Adrenal gland (tissue), 9 donors: ENCODE measurements at regions not wholly inside any gene's neighbourhood (a gene's known extent, or its start where the extent isn't known, plus 50 kb on each side); places are given as distances from the start of the nearest gene placed in this dataset.

Source experiments
- DNase-seq, 7 donors: peaks; one replicate each; pipeline ENCODE4 v3.0.0-alpha.2; 2019 to 2020
- H3K27ac ChIP-seq, 5 donors: fragments of 200-600 bp; sonication (generic) in 4 of 5; 1 replicate in 3 of 5; 2 replicates in 2 of 5; pipeline versions ENCODE4 v1.5.1 to v1.8.0; 2016 to 2020; ENCODE audit warnings: mild to moderate bottlenecking in 1 of 5
- H3K27me3 ChIP-seq: fragments of 200-600 bp; 2 replicates; pipeline ENCODE4 v1.8.0; 2021
- H3K36me3 ChIP-seq, 2 donors: fragments of 200-600 bp; replicated peaks in 1 of 2; 1 replicate in 1 of 2; 2 replicates in 1 of 2; pipeline versions ENCODE4 v1.5.1 to v1.8.0; 2018 to 2022
- H3K4me1 ChIP-seq, 2 donors: fragments of 200-600 bp; replicated peaks in 1 of 2; 1 replicate in 1 of 2; 2 replicates in 1 of 2; pipeline versions ENCODE4 v1.5.1 to v1.8.0; 2018 to 2021
- H3K4me3 ChIP-seq, 4 donors: fragments of 200-600 bp; sonication (generic) in 3 of 4; one replicate each; pipeline ENCODE4 v1.5.1; 2016 to 2018
- H3K9me3 ChIP-seq, 3 donors: fragments of 200-600 bp; sonication (generic) in 1 of 3; replicated peaks in 1 of 3; 1 replicate in 2 of 3; 2 replicates in 1 of 3; pipeline versions ENCODE4 v1.5.1 to v1.8.0; 2016 to 2021
- CTCF ChIP-seq, 6 experiments: fragments of 450-650 bp in 4 of 6; fragments of 200-600 bp in 2 of 6; sonication (generic) in 1 of 6; IDR thresholded peaks; 1 replicate in 5 of 6; 2 replicates in 1 of 6; pipeline versions ENCODE4 v1.5.1 to v1.8.0; 2016 to 2021; ENCODE audit warnings: antibody characterized with exemption in 6 of 6, mild to moderate bottlenecking in 2 of 6, moderate library complexity in 1 of 6
- POLR2A ChIP-seq, 2 donors: fragments of 450-650 bp; IDR thresholded peaks; one replicate each; pipeline ENCODE4 v1.6.1; 2017; ENCODE audit warnings: antibody characterized with exemption in 2 of 2, mild to moderate bottlenecking in 2 of 2, moderate library complexity in 1 of 2
- WGBS, 4 donors: extraction: QIAGEN DNeasy Blood & Tissue Kit in 2 of 4; methylation state at CpG; one replicate each; pipeline versions ENCODE4 v1.1.5 to v1.1.7; 2013 to 2017; 5-methylcytosine and 5-hydroxymethylcytosine counted together
- intact Hi-C, 2 donors: fragments of 100-400 bp; cut with DNase I; formaldehyde crosslinking; loops; one replicate each; pipeline versions ENCODE4 v1.14.1 to v1.15.0; 2022 to 2023
- donor health status: healthy with polysubstance abuse.
- donor health status: Bipolar disorder and iron deficiency.
- donor health status: DM: yes; HTN: yes; CAD: no.
- donor health status: DM: no; HTN: no; CAD: no.
- donor health status: DM: no; HTN: no; CAD: no.

- intact Hi-C loops: no loop called here
- no peaks in the 10 kb centered on the region for H3K4me1 ChIP-seq
- H3K36me3 ChIP-seq: no peaks in the 10 kb centered on the region
- TF ChIP-seq POLR2A (IDR thresholded peaks at IDR 0.05): no peak
- no peak for TF ChIP-seq CTCF (IDR thresholded peaks at IDR 0.05)
- no peak overlapping the region for H3K27ac ChIP-seq
- H3K4me3 ChIP-seq: no peak overlapping the region
- no peak for DNase-seq
- no peaks in the 10 kb centered on the region for H3K9me3 ChIP-seq
- 62 to 76% (median 71%) methylated on average over 8 of the region's 8 CpGs for WGBS, 4 donors
- peaks cover 4% of the 10 kb centered on the region for H3K27me3 ChIP-seq
These were observed 59.9 kb upstream of the RASGRP1 start for GRCh38 chr15:38624244-38625205.

GRCh38 chr15:38625886-38626285 is 61.3 kb upstream of the RASGRP1 start:
- intact Hi-C loops: no loop called here
- Histone ChIP-seq H3K27me3 (peaks cover 4% of the 10 kb centered on the region), H3K4me3 (no peak overlapping the region), H3K9me3 (no peaks in the 10 kb centered on the region), H3K4me1 (no peaks in the 10 kb centered on the region), H3K27ac (no peak overlapping the region), H3K36me3 (no peaks in the 10 kb centered on the region)
- no peak for DNase-seq
- WGBS, 4 donors: 43 to 62% (median 55%) methylated on average over 2 of the region's 2 CpGs
- TF ChIP-seq CTCF (IDR thresholded peaks at IDR 0.05) (no peak), POLR2A (IDR thresholded peaks at IDR 0.05) (no peak)

- TF ChIP-seq CTCF (IDR thresholded peaks at IDR 0.05) (no peak), POLR2A (IDR thresholded peaks at IDR 0.05) (no peak)
- intact Hi-C loops: no loop called here
- WGBS, 4 donors: 36 to 62% (median 53%) methylated on average over 4 of the region's 4 CpGs
These were observed 61.9 kb upstream of the RASGRP1 start for GRCh38 chr15:38626443-38627050.

GRCh38 chr15:38627689-38628277 is 63.2 kb upstream of the RASGRP1 start:
- intact Hi-C loops: no loop called here
- no peak overlapping the region for H3K4me3 ChIP-seq
- TF ChIP-seq CTCF (IDR thresholded peaks at IDR 0.05) (no peak), POLR2A (IDR thresholded peaks at IDR 0.05) (no peak)
- H3K27ac ChIP-seq: no peak overlapping the region
- H3K4me1 ChIP-seq: no peaks in the 10 kb centered on the region
- 75 to 85% (median 79%) methylated on average over 12 of the region's 12 CpGs for WGBS, 4 donors
- H3K27me3 ChIP-seq: peaks cover 4% of the 10 kb centered on the region
- no peaks in the 10 kb centered on the region for H3K36me3 ChIP-seq
- no peak for DNase-seq
- H3K9me3 ChIP-seq: no peaks in the 10 kb centered on the region

More at GRCh38 chr15:38626443-38627050, 61.9 kb upstream of the RASGRP1 start:
- Histone ChIP-seq H3K4me3 (no peak overlapping the region), H3K36me3 (no peaks in the 10 kb centered on the region), H3K27ac (no peak overlapping the region), H3K4me1 (no peaks in the 10 kb centered on the region), H3K27me3 (peaks cover 4% of the 10 kb centered on the region), H3K9me3 (no peaks in the 10 kb centered on the region)
- DNase-seq: no peak
